Testis (tissue), 2 donors: ENCODE measurements at regions not wholly inside any gene's neighbourhood (a gene's known extent, or its start where the extent isn't known, plus 50 kb on each side); places are given as distances from the start of the nearest gene placed in this dataset.

Experiments used
- DNase-seq: peaks from one replicate; pipeline ENCODE4 v3.0.0-alpha.2; 2019
- H3K27ac ChIP-seq, 2 donors: fragments of 200-600 bp; sonication (generic); one replicate each; pipeline ENCODE4 v1.5.1; 2019
- H3K27me3 ChIP-seq: fragments of 200-600 bp; sonication (generic); one replicate; pipeline ENCODE4 v1.5.1; 2019
- H3K36me3 ChIP-seq: fragments of 200-600 bp; sonication (generic); one replicate; pipeline ENCODE4 v1.5.1; 2017; ENCODE audit warnings: low read depth; ENCODE audit errors: missing control alignments
- H3K4me1 ChIP-seq: fragments of 200-600 bp; sonication (generic); one replicate; pipeline ENCODE4 v1.5.1; 2019
- H3K4me3 ChIP-seq, 2 donors: fragments of 200-600 bp; sonication (generic); one replicate each; pipeline ENCODE4 v1.5.1; 2017 to 2019
- H3K9me3 ChIP-seq: fragments of 200-600 bp; sonication (generic); one replicate; pipeline ENCODE4 v1.5.1; 2017
- CTCF ChIP-seq, 3 experiments: fragments of 450-650 bp in 2 of 3; fragments of 200-600 bp in 1 of 3; sonication (generic) in 1 of 3; IDR thresholded peaks; one replicate each; pipeline ENCODE4 v1.5.1; 2016 to 2019; ENCODE audit warnings: antibody characterized with exemption in 3 of 3, mild to moderate bottlenecking in 2 of 3, moderate library complexity in 1 of 3
- POLR2A ChIP-seq: fragments of 450-650 bp; IDR thresholded peaks from one replicate; pipeline ENCODE4 v1.6.1; 2017; ENCODE audit warnings: antibody characterized with exemption, mild to moderate bottlenecking, moderate library complexity
- WGBS, 2 donors: methylation state at CpG; one replicate each; pipeline ENCODE4 v1.1.5; 2018; 5-methylcytosine and 5-hydroxymethylcytosine counted together
- intact Hi-C: fragments of 100-400 bp; cut with DNase I; formaldehyde crosslinking; loops from one replicate; pipeline ENCODE4 v1.15.1; 2023; ENCODE audit warnings: low total_unique reads

- H3K9me3 ChIP-seq: no peaks in the 10 kb centered on the region
- TF ChIP-seq CTCF (IDR thresholded peaks at IDR 0.05): no peak
- no peak for TF ChIP-seq POLR2A
- intact Hi-C loops: no loop called here
- H3K36me3 ChIP-seq: no peaks in the 10 kb centered on the region
- no peaks in the 10 kb centered on the region for H3K27me3 ChIP-seq
- H3K4me1 ChIP-seq: peaks cover 17% of the 10 kb centered on the region
- peak; percentile 81 for DNase-seq
- 37 to 40% methylated on average over 4 of the region's 4 CpGs for WGBS, 2 donors
- H3K4me3 ChIP-seq: no peak overlapping the region
- peak overlapping the region; percentile 58 to 73 for H3K27ac ChIP-seq
Observed at GRCh38 chr1:8133657-8134430, 107.7 kb upstream of the ERRFI1 start.

- intact Hi-C loops: no loop called here
- Histone ChIP-seq H3K36me3 (no peaks in the 10 kb centered on the region), H3K4me3 (no peak overlapping the region), H3K9me3 (no peaks in the 10 kb centered on the region), H3K27ac (peak overlapping the region; percentile 58 to 73), H3K27me3 (no peaks in the 10 kb centered on the region), H3K4me1 (peaks cover 17% of the 10 kb centered on the region)
- WGBS, 2 donors: 46 to 56% methylated on average over 5 of the region's 5 CpGs
- DNase-seq: no peak
- no peak for TF ChIP-seq CTCF (IDR thresholded peaks at IDR 0.05)
- no peak for TF ChIP-seq POLR2A
Observed at GRCh38 chr1:8133190-8133589, 107.1 kb upstream of the ERRFI1 start.

GRCh38 chr1:8127171-8127641 lies 101.1 kb upstream of the ERRFI1 start:
- Histone ChIP-seq H3K36me3 (no peaks in the 10 kb centered on the region), H3K9me3 (no peaks in the 10 kb centered on the region), H3K4me1 (peaks cover 2% of the 10 kb centered on the region), H3K27ac (peak overlapping the region in 1 of 2 donors; percentile 29), H3K27me3 (no peaks in the 10 kb centered on the region), H3K4me3 (no peak overlapping the region)
- intact Hi-C loops: no loop called here
- 78 to 81% methylated on average over 3 of the region's 3 CpGs for WGBS, 2 donors
- no peak for DNase-seq
- TF ChIP-seq CTCF (IDR thresholded peaks at IDR 0.05): no peak
- TF ChIP-seq POLR2A: no peak

GRCh38 chr1:8122477-8123407 lies 96.6 kb upstream of the ERRFI1 start:
- Histone ChIP-seq H3K4me3 (no peak overlapping the region), H3K27ac (peak overlapping the region in 1 of 2 donors; percentile 90), H3K27me3 (no peaks in the 10 kb centered on the region), H3K4me1 (peaks cover 19% of the 10 kb centered on the region), H3K9me3 (no peaks in the 10 kb centered on the region), H3K36me3 (no peaks in the 10 kb centered on the region)
- 87 to 92% methylated on average over 15 of the region's 15 CpGs for WGBS, 2 donors
- intact Hi-C loops: no loop called here
- no peak for DNase-seq
- no peak for TF ChIP-seq POLR2A
- no peak for TF ChIP-seq CTCF (IDR thresholded peaks at IDR 0.05)
